Choroid plexus epithelial cell (primary cell): ENCODE measurements at regions not wholly inside any gene's neighbourhood (a gene's known extent, or its start where the extent isn't known, plus 50 kb on each side); places are given as distances from the start of the nearest gene placed in this dataset.

Source experiments
- DNase-seq: peaks from one replicate; pipeline ENCODE4 v3.0.0-alpha.2; 2010; ENCODE audit warnings: low read depth
- H3K4me3 ChIP-seq: 2 replicates; pipeline ENCODE4 v1.5.1; 2011; ENCODE audit warnings: low read depth, mild to moderate bottlenecking, control low read depth, low read length, moderate library complexity
- CTCF ChIP-seq: conservative IDR thresholded peaks from 2 replicates; pipeline ENCODE4 v1.5.1; 2011; ENCODE audit warnings: low read depth, mild to moderate bottlenecking, control low read depth, inconsistent platforms, low read length, moderate library complexity

- H3K4me3 ChIP-seq, result no peak overlapping the region
- no peak for TF ChIP-seq CTCF
- no peak for DNase-seq
Measured at GRCh38 chrX:107542040-107542439, 86.3 kb upstream of the PRPS1 start.

DNA sequence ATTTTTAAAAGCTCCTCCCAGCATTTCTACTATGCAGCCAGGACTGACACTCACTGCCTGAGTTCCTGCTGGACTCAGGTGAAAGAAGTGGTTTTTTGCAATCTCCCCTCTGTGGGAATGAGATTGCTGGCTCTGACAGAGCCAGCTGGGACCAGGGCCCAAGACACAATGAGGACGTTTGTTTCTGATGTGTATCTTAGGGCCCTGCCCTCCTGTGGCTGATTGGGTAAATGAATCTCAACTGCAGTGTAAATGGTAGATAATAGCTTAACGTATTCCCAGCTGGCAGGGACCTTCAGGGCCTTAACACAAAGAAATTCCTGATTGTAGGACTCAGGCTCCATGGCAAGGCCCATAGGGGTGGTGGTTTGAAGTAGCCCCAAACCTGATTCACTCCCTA is 85.8 kb upstream of the PRPS1 start:
- H3K4me3 ChIP-seq, result no peak overlapping the region
- TF ChIP-seq CTCF, result peak; percentile 42
- peak; percentile 46 for DNase-seq

DNA sequence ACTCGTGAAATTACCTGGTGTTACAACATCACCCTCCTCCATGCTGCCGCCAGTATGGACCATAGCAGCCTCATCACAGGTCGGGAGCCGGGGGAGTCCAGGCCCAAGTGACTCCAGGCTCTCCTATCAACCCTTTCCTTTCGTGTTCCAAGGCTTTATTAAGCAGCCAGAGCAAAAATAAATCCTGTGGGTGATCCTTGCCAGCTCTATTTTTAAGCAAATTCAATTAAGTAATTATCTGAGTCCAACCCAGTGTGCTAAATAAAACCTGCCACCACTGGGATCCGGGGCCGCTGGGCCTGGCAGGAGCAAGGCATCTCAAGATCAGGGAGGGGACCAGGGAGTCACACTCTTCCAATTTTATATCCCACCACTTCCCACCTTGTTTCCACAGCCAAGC is 80.7 kb upstream of the PRPS1 start:
- no peak for TF ChIP-seq CTCF
- no peak overlapping the region for H3K4me3 ChIP-seq
- DNase-seq, result no peak

DNA sequence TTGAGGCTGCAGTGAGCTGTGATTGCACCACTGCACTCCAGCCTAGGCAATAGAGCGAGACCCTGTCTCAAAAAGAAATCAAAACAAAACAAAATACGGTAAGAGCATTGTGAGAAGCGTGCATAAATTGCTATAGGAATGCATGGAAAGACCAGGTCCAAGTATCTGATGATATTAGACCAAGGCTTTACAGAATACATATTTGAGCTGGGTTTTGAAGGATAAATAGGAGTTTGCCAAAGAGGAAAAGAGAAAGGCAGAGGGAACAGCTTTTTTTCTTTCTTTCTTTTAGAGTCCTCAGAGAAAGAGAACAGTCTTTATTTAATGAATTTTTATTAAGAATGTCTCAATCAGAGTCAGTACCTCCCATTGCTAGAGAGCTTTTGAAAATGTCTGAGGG is 79.5 kb upstream of the PRPS1 start:
- no peak overlapping the region for H3K4me3 ChIP-seq
- no peak for TF ChIP-seq CTCF
- DNase-seq, result no peak

GRCh38 chrX:107549504-107549903 is 78.8 kb upstream of the PRPS1 start:
- DNase-seq, result no peak
- H3K4me3 ChIP-seq, result no peak overlapping the region
- no peak for TF ChIP-seq CTCF

DNA sequence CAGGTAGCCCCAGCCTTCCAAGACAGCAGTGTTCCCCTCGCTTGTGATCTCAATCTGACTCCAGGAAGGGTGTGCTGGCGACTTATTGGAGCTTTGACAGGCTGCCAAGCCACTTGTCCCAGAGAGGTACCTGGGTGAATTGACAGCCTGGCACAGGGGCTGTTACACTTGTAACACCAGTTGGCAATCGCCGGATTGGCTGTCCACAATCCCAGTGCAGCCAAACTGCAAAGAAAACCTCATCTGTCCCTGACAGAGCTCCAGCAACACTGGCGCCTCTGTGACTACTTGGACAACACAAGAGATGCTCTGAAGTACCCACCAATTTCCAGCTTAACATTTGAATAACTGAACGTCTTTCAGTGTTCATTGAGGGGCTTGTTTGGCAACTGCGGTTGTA is 76.8 kb upstream of the PRPS1 start:
- DNase-seq, result no peak
- no peak overlapping the region for H3K4me3 ChIP-seq
- no peak for TF ChIP-seq CTCF

- no peak for DNase-seq
- no peak for TF ChIP-seq CTCF
- no peak overlapping the region for H3K4me3 ChIP-seq
Measured at GRCh38 chrX:107552930-107553329, 75.4 kb upstream of the PRPS1 start.
